H1 (cell line): ENCODE measurements at regions not wholly inside any gene's neighbourhood (a gene's known extent, or its start where the extent isn't known, plus 50 kb on each side); places are given as distances from the start of the nearest gene placed in this dataset.

Source experiments
- CHD7 ChIP-seq: fragments of 300-600 bp; sonication (generic); IDR thresholded peaks from 2 replicates; pipeline ENCODE4 v1.7.1; 2012; ENCODE audit warnings: low read length, moderate library complexity, mild to moderate bottlenecking, inconsistent platforms; ENCODE audit not compliant: insufficient replicate concordance
- EZH2 ChIP-seq: fragments of 200-600 bp; sonication (generic); IDR thresholded peaks from 2 replicates; pipeline ENCODE4 v1.7.1; 2012; ENCODE audit warnings: low read depth, mild to moderate bottlenecking, moderate library complexity, low read length, inconsistent platforms; ENCODE audit not compliant: severe bottlenecking

- no peak for TF ChIP-seq CHD7
- TF ChIP-seq EZH2, result no peak
Measured at GRCh38 chr2:179344970-179345369, 80.3 kb upstream of the SESTD1 start (continued).
